Dendritic cell treated with granulocyte-macrophage colony-stimulating factor and Interleukin-4, amounts not matched to agents 40 ng/mL and 50 ng/mL, for 4 days (primary cell): ENCODE measurements at regions not wholly inside any gene's neighbourhood (a gene's known extent, or its start where the extent isn't known, plus 50 kb on each side); places are given as distances from the start of the nearest gene placed in this dataset.

Experiments used
- H3K27ac Mint-ChIP-seq: one replicate; pipeline ENCODE4 v1.8.0; 2022; ENCODE audit warnings: mild to moderate bottlenecking, mixed read lengths
- H3K27me3 Mint-ChIP-seq: one replicate; pipeline ENCODE4 v1.8.0; 2022; ENCODE audit warnings: mild to moderate bottlenecking, mixed read lengths
- H3K36me3 Mint-ChIP-seq: one replicate; pipeline ENCODE4 v1.8.0; 2022; ENCODE audit warnings: low read depth, mixed read lengths
- H3K4me1 Mint-ChIP-seq: one replicate; pipeline ENCODE4 v1.8.0; 2022; ENCODE audit warnings: low read depth, mixed read lengths
- H3K4me3 Mint-ChIP-seq: one replicate; pipeline ENCODE4 v1.8.0; 2022; ENCODE audit warnings: mild to moderate bottlenecking, moderate library complexity, mixed read lengths
- H3K9me3 Mint-ChIP-seq: one replicate; pipeline ENCODE4 v1.8.0; 2022; ENCODE audit warnings: mixed read lengths
- intact Hi-C: fragments of 100-400 bp; cut with micrococcal nuclease; formaldehyde crosslinking; loops from one replicate; pipeline ENCODE4 v1.15.0; 2022

DNA sequence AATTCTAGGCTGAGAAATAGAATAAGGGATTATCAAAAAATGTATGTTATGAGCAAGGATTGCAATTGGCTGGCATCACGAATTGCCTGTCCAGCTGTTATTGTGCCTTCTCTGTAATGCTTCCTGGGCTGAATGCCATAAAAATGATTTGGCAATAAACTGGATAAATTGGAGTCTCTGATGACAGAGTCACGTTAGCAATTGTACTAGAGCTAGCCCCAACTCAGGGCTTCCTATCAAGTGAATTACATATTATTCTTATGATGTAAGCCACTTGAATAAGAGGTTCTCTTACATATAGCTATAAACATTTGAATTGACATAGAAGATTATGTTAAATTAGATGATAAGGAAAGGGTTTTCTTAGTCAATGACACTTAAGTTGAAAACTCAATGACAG is 607.5 kb upstream of the REG3G start:
- intact Hi-C loops = no loop called here
- Mint-ChIP-seq H3K27ac (no peak overlapping the region), H3K4me3 (no peak overlapping the region), H3K36me3 (no peaks in the 10 kb centered on the region), H3K4me1 (no peaks in the 10 kb centered on the region), H3K9me3 (no peaks in the 10 kb centered on the region), H3K27me3 (no peaks in the 10 kb centered on the region)

DNA sequence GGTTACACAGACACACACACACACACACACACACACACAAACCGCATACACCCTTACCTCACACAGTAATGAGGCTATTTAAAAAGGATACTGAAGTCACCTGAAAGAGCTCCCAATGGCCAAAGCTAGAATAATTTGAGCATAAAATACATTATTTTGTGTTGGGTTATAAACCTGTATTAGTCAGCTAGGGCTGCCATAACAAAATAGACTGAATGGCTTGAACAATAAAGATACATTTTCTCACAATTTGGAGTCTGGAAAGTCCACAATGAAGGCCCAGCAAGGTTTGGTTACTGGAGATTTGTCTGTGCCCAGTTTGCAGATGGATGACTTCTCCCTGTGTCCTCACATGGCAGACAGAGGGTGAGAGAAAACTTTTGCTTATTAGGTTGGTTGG is 605.4 kb upstream of the REG3G start:
- Mint-ChIP-seq H3K27ac (no peak overlapping the region), H3K36me3 (no peaks in the 10 kb centered on the region), H3K9me3 (no peaks in the 10 kb centered on the region), H3K4me1 (no peaks in the 10 kb centered on the region), H3K4me3 (no peak overlapping the region), H3K27me3 (no peaks in the 10 kb centered on the region)
- intact Hi-C loops = no loop called here

DNA sequence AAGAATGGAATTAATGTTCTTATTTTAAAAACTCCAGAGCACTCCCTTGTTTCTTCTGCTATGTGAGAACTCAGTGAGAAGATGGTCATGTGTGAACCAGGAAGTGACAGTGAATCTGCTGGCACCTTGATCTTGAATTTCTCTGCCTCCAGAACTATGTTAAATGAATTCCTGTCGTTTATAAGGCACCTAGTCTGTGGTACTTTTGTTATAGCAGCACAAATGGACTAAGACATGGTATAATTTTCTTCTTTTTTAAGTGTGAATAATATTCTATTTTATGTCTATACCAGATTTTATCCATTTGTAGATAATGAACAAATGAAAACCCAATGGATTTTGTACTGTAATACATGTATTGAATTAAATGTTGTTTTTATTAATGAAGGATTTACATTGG is 601.9 kb upstream of the REG3G start:
- no peaks in the 10 kb centered on the region for H3K27me3 Mint-ChIP-seq
- no peaks in the 10 kb centered on the region for H3K36me3 Mint-ChIP-seq
- no peak overlapping the region for H3K4me3 Mint-ChIP-seq
- H3K9me3 Mint-ChIP-seq = no peaks in the 10 kb centered on the region
- intact Hi-C loops = no loop called here
- H3K27ac Mint-ChIP-seq = no peak overlapping the region
- H3K4me1 Mint-ChIP-seq = no peaks in the 10 kb centered on the region

DNA sequence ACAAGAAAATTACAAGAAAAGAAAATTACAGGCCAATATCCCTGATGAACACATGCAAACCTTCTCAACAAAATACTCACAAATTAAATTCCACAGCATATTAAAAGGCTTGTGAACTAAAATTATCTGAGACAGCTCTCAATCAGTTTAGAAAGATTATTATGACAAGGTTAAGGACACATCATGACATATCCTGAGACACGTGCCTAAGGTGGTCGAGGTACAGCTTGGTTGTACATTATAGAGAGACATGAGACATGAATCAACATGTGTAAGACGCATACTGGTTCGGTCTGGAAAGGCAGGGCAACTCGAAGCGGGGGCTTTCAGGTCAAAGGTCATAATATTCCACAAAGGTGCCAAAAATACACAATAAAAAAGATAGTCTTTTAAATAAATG is 598.3 kb upstream of the REG3G start:
- Mint-ChIP-seq H3K27me3 (no peaks in the 10 kb centered on the region), H3K27ac (no peak overlapping the region), H3K9me3 (no peaks in the 10 kb centered on the region), H3K36me3 (no peaks in the 10 kb centered on the region), H3K4me1 (no peaks in the 10 kb centered on the region), H3K4me3 (no peak overlapping the region)
- intact Hi-C loops = no loop called here

DNA sequence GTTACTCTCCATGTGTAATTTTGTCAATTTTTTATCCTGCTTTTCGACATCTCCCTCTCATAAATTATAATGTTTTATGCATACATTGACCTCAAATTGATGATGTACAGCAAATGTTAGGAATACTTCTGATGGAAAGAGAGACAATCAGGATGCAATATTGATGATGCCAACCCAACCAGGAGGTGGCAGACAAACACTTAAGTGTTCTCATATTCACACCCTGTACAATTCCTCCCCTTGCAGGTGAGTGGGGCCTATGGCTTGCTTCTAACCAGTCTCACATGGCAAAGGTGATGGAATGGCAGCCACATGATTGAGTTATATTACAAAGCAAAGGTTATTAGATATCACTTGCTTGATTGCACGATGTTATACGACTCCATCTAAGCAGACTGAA is 594.3 kb upstream of the REG3G start:
- intact Hi-C loops = no loop called here
- H3K27ac Mint-ChIP-seq = no peak overlapping the region
- no peaks in the 10 kb centered on the region for H3K27me3 Mint-ChIP-seq
- H3K36me3 Mint-ChIP-seq = no peaks in the 10 kb centered on the region
- H3K9me3 Mint-ChIP-seq = no peaks in the 10 kb centered on the region
- no peak overlapping the region for H3K4me3 Mint-ChIP-seq
- H3K4me1 Mint-ChIP-seq = no peaks in the 10 kb centered on the region

DNA sequence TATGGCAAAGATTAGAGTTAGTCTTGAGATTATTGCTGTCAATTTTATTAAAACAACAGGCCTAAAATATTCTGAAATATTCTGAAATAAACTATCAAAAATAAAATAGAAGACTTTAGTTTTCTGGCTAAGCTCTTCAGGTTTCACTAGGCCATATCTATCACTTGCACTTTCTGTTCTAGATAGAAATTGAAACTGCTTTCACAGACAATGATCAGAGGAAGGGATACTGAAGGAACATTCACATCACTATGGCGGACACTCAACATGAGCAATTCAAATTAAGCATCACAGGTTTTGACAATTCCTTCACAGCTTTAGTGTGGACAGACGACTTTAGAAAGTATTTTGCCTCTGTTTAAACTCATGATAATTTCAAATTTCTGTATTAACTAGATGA is 586.4 kb upstream of the REG3G start:
- Mint-ChIP-seq H3K4me3 (no peak overlapping the region), H3K36me3 (no peaks in the 10 kb centered on the region), H3K27ac (no peak overlapping the region), H3K4me1 (no peaks in the 10 kb centered on the region), H3K27me3 (no peaks in the 10 kb centered on the region), H3K9me3 (no peaks in the 10 kb centered on the region)
- intact Hi-C loops = no loop called here

DNA sequence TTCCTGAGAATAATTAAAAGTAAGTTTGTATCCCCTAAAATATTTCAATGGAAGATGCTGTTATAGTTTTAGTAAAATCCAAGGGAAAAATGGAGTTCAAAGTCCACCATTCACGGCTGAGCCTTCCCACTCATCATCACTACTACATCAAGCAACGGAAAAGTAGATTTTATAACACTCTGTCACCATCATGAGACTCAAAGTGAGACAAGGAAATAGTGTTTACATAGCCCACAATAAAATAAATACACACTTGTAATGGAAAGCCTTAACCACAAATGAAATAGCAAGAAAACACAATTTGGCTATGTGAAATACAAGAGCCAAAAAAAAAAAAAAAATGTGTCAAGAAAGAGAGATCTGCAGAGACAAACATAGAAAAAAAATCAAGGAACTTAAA is 569.9 kb upstream of the REG3G start:
- H3K27me3 Mint-ChIP-seq = no peaks in the 10 kb centered on the region
- H3K4me3 Mint-ChIP-seq = no peak overlapping the region
- H3K9me3 Mint-ChIP-seq = no peaks in the 10 kb centered on the region
- H3K36me3 Mint-ChIP-seq = no peaks in the 10 kb centered on the region
- H3K4me1 Mint-ChIP-seq = no peaks in the 10 kb centered on the region
- intact Hi-C loops = no loop called here
- H3K27ac Mint-ChIP-seq = no peak overlapping the region

DNA sequence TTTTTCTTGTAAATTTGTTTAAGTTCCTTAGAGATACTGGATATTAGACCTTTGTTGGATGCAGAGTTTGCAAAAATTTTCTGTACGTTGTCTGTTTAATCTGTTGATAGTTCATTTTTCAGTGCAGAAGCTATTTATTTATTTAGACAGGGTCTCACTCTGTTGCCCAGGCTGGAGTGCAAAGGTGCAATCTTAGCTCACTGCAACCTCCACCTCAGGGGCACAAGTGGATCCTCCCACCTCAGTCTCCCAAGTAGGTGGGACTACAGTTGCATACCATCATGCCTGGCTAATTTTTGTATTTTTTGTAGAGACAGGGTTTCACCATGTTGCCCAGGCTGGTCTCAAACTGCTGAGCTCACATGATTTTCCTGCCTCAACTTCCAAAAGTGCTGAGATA is 568.2 kb upstream of the REG3G start:
- Mint-ChIP-seq H3K9me3 (no peaks in the 10 kb centered on the region), H3K4me1 (no peaks in the 10 kb centered on the region), H3K4me3 (no peak overlapping the region), H3K36me3 (no peaks in the 10 kb centered on the region), H3K27me3 (no peaks in the 10 kb centered on the region), H3K27ac (no peak overlapping the region)
- intact Hi-C loops = no loop called here

DNA sequence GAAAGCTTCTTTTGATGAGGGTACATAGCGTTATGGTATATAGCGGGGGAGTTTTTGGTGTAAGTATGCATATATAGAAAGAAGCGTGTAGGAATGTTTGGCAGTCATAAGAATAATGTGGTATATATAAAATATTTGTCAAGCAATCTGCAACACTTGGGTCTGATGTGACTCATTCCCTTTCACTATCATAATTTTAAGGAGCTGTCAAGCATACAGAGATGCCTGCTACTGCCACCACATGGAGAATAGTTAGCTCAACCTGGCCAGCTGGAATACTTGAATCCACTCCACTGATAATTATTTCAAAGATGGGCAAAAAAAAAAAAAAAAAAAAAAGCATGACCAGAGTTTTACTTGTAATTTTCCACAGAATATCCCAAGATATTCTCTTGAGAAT is 559.8 kb upstream of the REG3G start:
- H3K27me3 Mint-ChIP-seq = no peaks in the 10 kb centered on the region
- no peak overlapping the region for H3K27ac Mint-ChIP-seq
- H3K4me3 Mint-ChIP-seq = no peak overlapping the region
- H3K9me3 Mint-ChIP-seq = no peaks in the 10 kb centered on the region
- no peaks in the 10 kb centered on the region for H3K36me3 Mint-ChIP-seq
- intact Hi-C loops = no loop called here
- no peaks in the 10 kb centered on the region for H3K4me1 Mint-ChIP-seq

DNA sequence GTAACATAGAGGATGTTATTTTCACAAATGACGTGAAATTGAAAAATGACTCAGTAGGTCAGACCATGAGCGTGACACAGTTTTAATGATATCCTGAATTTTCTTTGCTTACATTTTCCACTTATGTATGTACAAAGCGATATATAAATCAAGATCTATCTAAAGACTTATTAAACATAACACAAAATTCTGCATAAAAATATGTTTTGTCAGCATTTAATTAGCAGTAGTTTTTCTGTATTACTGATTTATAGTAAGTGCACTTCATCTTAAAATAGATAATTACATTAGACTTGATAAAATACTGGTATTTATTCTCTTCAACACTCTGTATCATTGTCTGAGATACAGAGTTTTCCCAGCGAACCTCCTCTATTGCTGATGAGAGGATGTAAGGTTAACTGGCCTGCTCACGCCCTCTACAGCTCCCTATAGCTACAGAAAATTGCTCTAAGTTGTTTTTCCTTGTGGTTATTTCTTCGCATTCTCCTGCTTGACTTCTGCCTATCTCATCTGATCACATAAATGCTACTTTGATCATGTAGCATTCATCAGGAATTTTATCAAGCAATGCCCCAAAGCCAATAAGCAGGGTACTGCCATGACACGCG is 548.8 kb upstream of the REG3G start:
- H3K9me3 Mint-ChIP-seq = no peaks in the 10 kb centered on the region
- H3K36me3 Mint-ChIP-seq = no peaks in the 10 kb centered on the region
- no peaks in the 10 kb centered on the region for H3K4me1 Mint-ChIP-seq
- H3K27me3 Mint-ChIP-seq = no peaks in the 10 kb centered on the region
- H3K27ac Mint-ChIP-seq = no peak overlapping the region
- intact Hi-C loops = no loop called here
- H3K4me3 Mint-ChIP-seq = no peak overlapping the region

DNA sequence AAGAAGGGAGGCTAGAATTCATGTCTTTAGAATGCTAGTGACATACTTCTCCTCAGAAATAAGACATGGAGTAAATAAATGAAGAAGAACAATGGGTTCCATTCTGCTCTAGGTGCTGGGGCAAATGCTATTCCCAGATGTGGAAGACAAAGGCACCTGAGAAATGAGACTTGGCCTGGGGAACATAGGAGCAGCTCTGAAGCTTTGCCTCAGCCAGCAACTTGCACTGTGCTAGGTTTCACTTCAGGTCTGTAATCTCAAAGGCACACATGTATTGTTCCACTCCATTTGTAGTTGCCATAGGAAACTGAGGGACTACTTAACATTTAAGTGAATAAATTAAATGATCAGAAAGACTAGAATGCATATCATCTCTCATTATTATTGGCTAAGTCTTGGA is 538.9 kb upstream of the REG3G start:
- Mint-ChIP-seq H3K4me1 (no peaks in the 10 kb centered on the region), H3K9me3 (no peaks in the 10 kb centered on the region), H3K27ac (no peak overlapping the region), H3K4me3 (no peak overlapping the region), H3K36me3 (no peaks in the 10 kb centered on the region), H3K27me3 (no peaks in the 10 kb centered on the region)
- intact Hi-C loops = no loop called here

DNA sequence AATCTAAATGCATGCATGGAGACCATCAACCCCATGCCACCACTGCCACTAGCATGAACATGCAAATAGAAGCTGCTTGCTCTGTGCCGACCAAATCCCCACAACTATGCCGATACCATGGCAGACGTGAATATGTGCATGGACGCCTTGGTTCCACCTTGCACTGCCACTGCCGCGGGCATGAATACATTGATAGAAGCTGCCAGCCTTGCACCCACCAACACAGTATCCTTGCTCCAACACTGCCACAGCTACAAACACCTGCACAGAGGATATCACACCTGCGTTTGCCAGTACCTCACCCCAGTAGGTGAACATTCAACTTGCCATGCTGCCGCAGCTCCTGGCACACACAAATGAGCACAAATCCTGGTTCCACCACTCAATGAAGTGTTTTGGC is 527.4 kb upstream of the REG3G start:
- H3K27ac Mint-ChIP-seq = no peak overlapping the region
- no peaks in the 10 kb centered on the region for H3K27me3 Mint-ChIP-seq
- intact Hi-C loops = no loop called here
- no peak overlapping the region for H3K4me3 Mint-ChIP-seq
- no peaks in the 10 kb centered on the region for H3K4me1 Mint-ChIP-seq
- no peaks in the 10 kb centered on the region for H3K36me3 Mint-ChIP-seq
- H3K9me3 Mint-ChIP-seq = peaks cover 47% of the 10 kb centered on the region

DNA sequence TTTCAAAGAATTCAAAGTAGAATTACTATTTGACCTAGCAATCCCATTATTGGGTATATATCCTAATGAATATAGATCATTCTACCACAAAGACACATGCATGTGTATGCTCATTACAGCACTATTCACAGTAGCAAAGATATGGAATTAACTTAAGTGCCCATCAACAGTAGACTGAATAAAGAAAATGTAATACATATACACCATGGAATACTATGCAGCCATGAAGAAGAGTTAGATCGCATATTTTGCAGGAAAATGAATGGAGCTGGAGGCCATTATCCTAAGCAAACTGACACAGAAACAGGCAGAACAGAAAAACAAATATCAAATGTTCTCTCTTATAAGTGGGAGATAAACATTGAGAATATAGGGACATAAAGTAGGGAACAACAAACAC is 519.2 kb upstream of the REG3G start:
- H3K27ac Mint-ChIP-seq = no peak overlapping the region
- H3K36me3 Mint-ChIP-seq = no peaks in the 10 kb centered on the region
- intact Hi-C loops = no loop called here
- peaks cover 27% of the 10 kb centered on the region for H3K9me3 Mint-ChIP-seq
- H3K27me3 Mint-ChIP-seq = no peaks in the 10 kb centered on the region
- no peak overlapping the region for H3K4me3 Mint-ChIP-seq
- no peaks in the 10 kb centered on the region for H3K4me1 Mint-ChIP-seq

DNA sequence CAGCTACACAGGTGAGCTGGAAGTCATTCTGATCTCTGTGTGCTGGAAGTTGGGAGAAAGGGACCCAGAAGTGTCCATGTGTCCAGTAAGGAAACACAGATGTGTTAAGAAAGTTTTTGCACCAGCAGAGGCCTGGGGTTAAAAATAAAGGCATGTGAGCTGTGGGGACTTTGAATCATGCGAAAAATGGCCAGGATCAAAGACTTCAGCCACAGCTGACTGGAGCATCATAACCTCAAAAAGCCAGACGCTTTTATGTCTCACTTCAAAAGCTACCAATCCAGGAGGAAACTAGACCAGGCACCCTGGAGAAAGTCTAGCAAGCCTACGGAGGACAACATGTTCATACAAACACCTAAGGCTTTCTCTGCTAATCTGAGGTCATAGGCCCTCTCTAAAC is 503.6 kb upstream of the REG3G start:
- no peaks in the 10 kb centered on the region for H3K4me1 Mint-ChIP-seq
- no peaks in the 10 kb centered on the region for H3K36me3 Mint-ChIP-seq
- no peaks in the 10 kb centered on the region for H3K9me3 Mint-ChIP-seq
- no peaks in the 10 kb centered on the region for H3K27me3 Mint-ChIP-seq
- intact Hi-C loops = no loop called here
- no peak overlapping the region for H3K27ac Mint-ChIP-seq
- H3K4me3 Mint-ChIP-seq = no peak overlapping the region

DNA sequence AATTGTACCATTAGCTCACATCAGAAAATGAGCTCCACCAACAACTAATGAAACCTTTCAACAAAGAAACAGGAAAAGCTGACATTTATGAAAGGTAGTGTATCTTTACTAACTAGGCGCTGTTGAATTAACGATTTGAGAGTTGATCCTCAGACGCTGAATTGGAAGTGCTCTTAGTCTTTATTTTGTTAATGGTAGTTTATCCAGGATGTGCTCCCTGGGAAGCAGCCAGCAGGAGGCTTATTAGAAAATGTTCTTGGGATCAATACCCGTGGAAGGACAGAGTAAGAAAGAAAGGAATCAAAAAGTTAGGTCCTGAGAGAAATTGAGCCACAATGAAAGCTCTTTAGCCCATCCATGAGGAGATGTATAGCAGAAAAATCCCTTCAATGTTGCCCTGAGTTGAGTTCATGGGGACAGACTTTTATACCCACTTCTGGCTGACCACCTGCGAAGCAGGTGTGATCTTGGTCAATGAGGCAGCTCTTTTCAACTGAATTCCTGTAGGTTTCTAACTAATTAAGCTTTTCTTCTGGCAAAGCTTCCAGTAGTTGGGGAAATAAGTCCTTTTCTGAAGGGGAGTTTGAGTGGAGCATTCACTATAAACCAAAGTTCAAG is 492.6 kb upstream of the REG3G start:
- Mint-ChIP-seq H3K36me3 (no peaks in the 10 kb centered on the region), H3K4me3 (no peak overlapping the region), H3K27ac (no peak overlapping the region), H3K27me3 (no peaks in the 10 kb centered on the region), H3K9me3 (peaks cover 9% of the 10 kb centered on the region), H3K4me1 (no peaks in the 10 kb centered on the region)
- intact Hi-C loops = no loop called here
